ENCODE measurements at regions not wholly inside any gene's neighbourhood (a gene's known extent, or its start where the extent isn't known, plus 50 kb on each side); places are given as distances from the start of the nearest gene placed in this dataset.

DNA sequence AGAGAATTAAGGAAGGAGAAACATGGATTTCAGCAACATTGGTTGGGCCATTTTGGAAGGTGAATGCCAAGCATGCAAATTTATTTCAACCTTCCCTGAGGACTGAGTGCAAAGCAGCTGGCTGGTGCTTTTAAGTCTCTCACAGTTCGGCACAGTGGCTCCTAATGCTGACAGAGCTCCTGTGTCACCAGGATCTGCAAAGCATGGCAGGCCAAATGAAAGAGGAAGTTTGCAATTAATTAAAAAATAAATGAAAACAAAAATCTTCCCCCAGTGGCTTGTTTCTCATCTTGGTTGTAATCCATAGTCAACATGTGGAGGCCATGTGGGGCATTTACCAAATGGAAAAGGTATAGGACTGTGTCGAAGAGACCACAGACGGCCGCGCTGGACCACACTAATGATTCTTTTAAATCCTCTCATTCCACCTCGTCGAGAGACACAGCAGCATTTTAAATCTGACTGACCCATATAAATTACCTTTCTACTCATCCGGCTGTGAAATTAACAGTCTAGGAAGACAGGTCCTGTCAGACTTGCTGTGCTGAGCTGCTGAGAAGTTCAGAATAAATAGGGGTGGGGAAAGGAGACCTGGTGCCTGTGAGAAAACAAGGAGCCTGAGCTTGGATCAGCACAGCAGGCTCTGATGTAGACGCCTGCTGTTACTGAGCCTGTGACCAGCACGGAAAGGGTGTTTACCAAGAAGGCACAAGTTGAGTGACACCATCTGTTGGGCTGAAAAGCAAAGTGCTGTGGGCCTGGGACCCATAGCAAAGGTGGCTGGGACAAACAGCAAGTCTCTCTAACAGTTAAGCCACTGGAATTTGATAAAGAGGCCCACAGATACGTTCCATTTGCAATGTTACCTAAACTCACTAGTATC is 136.0 kb upstream of the COL1A2 start:
- no peak for ATAC-seq
- H3K4me1 Mint-ChIP-seq (ENCODE audit: low read depth in 2 of 2) = no peaks in the 10 kb centered on the region
- no peak overlapping the region for H3K27ac Mint-ChIP-seq
- no peak overlapping the region for H3K4me3 Mint-ChIP-seq
- no peaks in the 10 kb centered on the region for H3K36me3 Mint-ChIP-seq
- no peak for DNase-seq (ENCODE audit: low spot score)
- peaks cover 3 to 8% of the 10 kb centered on the region in 2 donors for H3K27me3 Mint-ChIP-seq
- H3K9me3 Mint-ChIP-seq = no peaks in the 10 kb centered on the region

DNA sequence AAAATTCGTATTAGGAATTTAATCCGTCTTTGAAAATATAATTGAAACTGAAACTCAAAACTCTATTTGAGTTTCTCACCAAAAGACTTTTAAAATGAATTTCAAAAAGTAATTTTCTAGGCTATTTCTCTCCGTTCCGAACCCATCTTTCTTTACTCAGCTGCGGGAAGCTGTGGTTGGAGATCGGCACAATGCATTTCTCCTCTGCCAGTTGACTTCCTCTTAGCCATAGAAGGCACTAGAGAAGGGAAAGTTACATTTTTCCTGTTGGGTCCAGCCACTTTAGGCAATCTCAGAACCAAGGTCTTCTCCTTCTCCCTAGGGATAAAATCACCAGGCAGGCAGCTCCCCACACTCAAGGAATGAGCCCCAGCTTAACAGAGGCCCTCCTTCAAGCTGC is 133.6 kb upstream of the COL1A2 start:
- ATAC-seq (no peak), DNase-seq (ENCODE audit: low spot score) (no peak)
- Mint-ChIP-seq H3K36me3 (no peaks in the 10 kb centered on the region), H3K9me3 (no peaks in the 10 kb centered on the region), H3K27me3 (peaks cover 3 to 9% of the 10 kb centered on the region in 2 donors), H3K4me1 (ENCODE audit: low read depth in 2 of 2) (no peaks in the 10 kb centered on the region), H3K4me3 (no peak overlapping the region), H3K27ac (no peak overlapping the region)

DNA sequence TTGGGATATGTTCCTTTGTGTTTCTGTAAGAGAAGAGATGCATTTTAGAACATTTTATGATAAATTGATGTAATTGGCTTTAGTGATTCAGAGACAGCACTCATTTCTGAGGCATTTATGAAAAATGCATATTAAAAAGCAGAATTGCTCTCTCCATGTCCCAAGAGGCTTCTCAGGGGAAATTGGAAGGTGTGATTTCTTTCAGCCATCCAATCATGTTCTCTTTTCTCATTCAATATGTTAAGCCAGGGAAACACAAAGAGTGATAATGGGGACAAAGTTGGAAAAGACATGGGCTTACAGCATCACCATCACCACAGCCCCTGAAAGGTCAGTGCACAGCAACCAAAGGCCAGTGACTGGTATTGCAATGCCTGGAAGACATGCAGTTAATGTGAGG is 129.9 kb upstream of the COL1A2 start:
- DNase-seq (ENCODE audit: low spot score) (no peak), ATAC-seq (no peak)
- peaks cover 3 to 14% of the 10 kb centered on the region in 2 donors for H3K27me3 Mint-ChIP-seq
- H3K27ac Mint-ChIP-seq = no peak overlapping the region
- H3K4me3 Mint-ChIP-seq = no peak overlapping the region
- no peaks in the 10 kb centered on the region for H3K36me3 Mint-ChIP-seq
- H3K4me1 Mint-ChIP-seq (ENCODE audit: low read depth in 2 of 2) = no peaks in the 10 kb centered on the region
- H3K9me3 Mint-ChIP-seq = no peaks in the 10 kb centered on the region

DNA sequence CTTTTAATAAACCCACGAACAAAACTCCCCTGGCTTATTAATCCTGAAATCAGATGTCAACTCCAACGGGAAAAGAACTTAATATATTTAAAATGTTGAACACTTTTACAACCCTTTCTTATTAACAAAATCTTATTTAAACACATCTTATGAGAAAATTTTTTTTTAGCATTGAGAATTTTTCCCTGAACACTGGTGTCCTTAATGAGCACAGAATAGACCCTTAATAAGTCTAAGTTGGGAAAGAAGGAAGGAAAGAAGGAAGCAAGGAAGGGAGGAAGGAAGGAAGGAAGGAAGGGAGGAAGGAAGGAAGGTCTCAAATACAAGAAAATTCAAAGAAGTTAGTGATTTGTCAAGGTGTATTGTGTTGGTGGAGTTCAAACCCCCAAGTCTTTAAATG is 129.2 kb upstream of the COL1A2 start:
- ATAC-seq (no peak), DNase-seq (ENCODE audit: low spot score) (no peak)
- H3K4me1 Mint-ChIP-seq (ENCODE audit: low read depth in 2 of 2) = no peaks in the 10 kb centered on the region
- no peak overlapping the region for H3K4me3 Mint-ChIP-seq
- H3K36me3 Mint-ChIP-seq = no peaks in the 10 kb centered on the region
- H3K9me3 Mint-ChIP-seq = no peaks in the 10 kb centered on the region
- no peak overlapping the region for H3K27ac Mint-ChIP-seq
- H3K27me3 Mint-ChIP-seq = peaks cover 3 to 14% of the 10 kb centered on the region in 2 donors

DNA sequence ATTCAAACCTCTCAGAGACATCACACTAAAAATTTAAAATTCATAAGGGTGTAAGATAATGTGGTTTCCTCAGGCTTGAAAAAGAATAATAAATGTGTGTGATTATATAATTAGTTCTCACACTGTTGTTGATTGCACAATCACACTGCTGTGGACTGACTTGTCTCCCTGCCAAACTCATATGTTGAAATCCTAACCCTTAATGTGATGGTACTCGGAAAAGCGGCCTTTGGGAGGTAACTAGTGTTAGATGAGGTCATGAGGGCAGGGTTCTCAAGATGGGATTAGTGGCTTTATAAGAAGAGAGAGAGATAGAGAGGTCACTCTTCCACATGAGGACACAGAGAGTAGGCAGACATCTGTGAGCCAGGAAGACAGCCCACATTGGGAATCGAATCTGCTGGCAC is 128.5 kb upstream of the COL1A2 start:
- Mint-ChIP-seq H3K9me3 (no peaks in the 10 kb centered on the region), H3K36me3 (no peaks in the 10 kb centered on the region), H3K27me3 (peaks cover 6 to 13% of the 10 kb centered on the region in 2 donors), H3K27ac (no peak overlapping the region), H3K4me1 (ENCODE audit: low read depth in 2 of 2) (no peaks in the 10 kb centered on the region), H3K4me3 (no peak overlapping the region)
- DNase-seq (ENCODE audit: low spot score) = no peak
- ATAC-seq = no peak

DNA sequence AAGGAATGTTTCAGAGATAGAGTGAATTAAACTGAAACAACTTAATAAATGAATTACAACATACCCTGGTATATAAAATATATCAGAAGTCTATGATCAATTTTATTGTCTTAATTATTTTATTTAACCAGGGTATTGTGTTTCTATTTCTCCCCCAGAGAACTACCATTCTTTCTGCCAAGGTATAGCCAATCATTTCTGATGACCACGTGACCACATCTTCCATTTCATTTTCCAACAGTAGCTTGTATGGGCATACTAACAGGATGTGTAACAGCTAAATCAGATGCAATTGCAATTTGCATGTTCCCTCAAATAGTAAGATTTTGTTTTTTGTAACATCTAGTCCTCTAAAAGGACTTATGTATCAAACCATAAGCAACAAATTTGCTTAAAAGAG is 123.9 kb upstream of the COL1A2 start:
- ATAC-seq = no peak
- no peak overlapping the region for H3K27ac Mint-ChIP-seq
- DNase-seq (ENCODE audit: low spot score) = no peak
- no peaks in the 10 kb centered on the region for H3K4me1 Mint-ChIP-seq (ENCODE audit: low read depth in 2 of 2)
- no peak overlapping the region for H3K4me3 Mint-ChIP-seq
- H3K27me3 Mint-ChIP-seq = peaks cover 3 to 7% of the 10 kb centered on the region in 2 donors
- H3K9me3 Mint-ChIP-seq = no peaks in the 10 kb centered on the region
- H3K36me3 Mint-ChIP-seq = no peaks in the 10 kb centered on the region

DNA sequence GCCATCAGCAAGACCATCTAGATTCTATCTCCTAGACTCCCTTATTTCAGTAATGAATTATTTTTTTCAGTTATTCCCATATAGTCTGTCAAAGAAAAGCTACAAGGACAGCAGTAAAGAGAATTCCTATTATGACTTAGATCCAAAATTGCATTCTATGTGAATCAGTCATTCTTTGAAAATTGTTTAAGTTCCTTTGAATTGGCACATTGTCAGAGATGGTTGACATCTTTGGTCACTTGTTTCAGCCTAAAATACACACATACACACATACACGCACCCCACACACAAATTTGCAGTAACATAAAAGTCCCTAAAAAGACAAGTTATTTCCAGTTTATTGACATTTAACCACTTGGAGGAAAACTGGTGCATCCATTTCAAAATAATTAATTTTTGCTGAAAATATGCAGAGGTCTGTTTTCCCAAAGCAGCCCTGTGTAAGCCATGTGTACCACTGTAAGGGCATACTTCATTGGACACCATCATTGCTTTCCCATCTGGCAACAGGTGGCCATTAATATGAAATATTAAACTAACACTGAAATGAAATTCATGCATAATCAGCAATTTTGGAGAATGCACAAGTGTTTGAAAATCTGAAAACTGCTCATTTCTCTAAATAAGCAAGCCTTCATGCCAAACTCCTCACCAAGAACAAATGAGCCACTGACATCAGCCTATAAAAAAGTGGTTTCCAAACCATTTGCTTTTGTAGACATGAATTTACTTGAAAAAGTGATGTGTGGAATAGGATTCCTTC is 121.7 kb upstream of the COL1A2 start:
- ATAC-seq = no peak
- Mint-ChIP-seq H3K4me1 (ENCODE audit: low read depth in 2 of 2) (no peaks in the 10 kb centered on the region), H3K27ac (no peak overlapping the region), H3K36me3 (no peaks in the 10 kb centered on the region), H3K9me3 (no peaks in the 10 kb centered on the region), H3K4me3 (no peak overlapping the region), H3K27me3 (peaks cover 0 to 3% of the 10 kb centered on the region in 2 donors)
- DNase-seq (ENCODE audit: low spot score) = no peak

DNA sequence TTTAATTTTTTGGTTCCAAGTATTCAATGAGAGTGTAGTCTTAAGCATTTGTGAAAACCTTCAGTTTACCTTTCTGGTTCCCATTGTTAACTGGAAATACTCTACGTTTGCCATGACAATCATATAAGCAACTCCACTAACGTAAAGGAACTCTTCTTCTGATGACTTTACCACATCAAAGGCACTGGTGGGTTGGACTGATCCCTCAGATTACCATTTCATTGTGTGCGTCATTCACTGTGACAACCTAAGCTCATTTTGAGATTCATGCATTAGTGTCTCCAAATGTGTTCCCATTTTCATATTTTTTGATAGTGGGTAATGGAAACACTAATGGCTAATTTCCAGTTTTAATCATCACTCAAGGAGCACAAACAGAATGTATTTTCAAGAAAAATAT is 119.9 kb upstream of the COL1A2 start:
- Mint-ChIP-seq H3K36me3 (no peaks in the 10 kb centered on the region), H3K27me3 (peaks cover 0 to 5% of the 10 kb centered on the region in 2 donors), H3K27ac (no peak overlapping the region), H3K4me1 (ENCODE audit: low read depth in 2 of 2) (no peaks in the 10 kb centered on the region), H3K9me3 (no peaks in the 10 kb centered on the region), H3K4me3 (no peak overlapping the region)
- ATAC-seq = no peak
- no peak for DNase-seq (ENCODE audit: low spot score)

DNA sequence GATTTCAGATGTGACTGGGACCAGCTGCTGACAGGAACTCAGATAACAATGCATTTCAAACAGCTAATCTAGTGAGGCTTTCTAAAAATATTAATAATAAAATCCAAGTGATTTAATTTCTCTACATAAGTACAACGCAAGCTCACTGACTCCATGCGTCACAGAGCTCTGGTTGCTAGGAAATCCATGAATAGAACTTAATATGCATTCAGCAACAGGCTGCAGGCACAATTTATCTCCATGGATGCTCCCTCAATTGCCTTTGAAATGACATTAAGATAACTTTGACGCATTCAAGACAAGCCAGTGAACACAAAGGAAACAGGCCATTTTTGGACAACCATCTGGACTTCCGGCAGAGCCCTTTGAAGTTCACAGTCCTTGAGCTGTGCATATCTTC is 118.7 kb upstream of the COL1A2 start:
- Mint-ChIP-seq H3K36me3 (no peaks in the 10 kb centered on the region), H3K4me1 (ENCODE audit: low read depth in 2 of 2) (no peaks in the 10 kb centered on the region), H3K9me3 (no peaks in the 10 kb centered on the region), H3K27me3 (peaks cover 0 to 2% of the 10 kb centered on the region in 2 donors), H3K27ac (no peak overlapping the region), H3K4me3 (no peak overlapping the region)
- no peak for DNase-seq (ENCODE audit: low spot score)
- ATAC-seq = no peak

DNA sequence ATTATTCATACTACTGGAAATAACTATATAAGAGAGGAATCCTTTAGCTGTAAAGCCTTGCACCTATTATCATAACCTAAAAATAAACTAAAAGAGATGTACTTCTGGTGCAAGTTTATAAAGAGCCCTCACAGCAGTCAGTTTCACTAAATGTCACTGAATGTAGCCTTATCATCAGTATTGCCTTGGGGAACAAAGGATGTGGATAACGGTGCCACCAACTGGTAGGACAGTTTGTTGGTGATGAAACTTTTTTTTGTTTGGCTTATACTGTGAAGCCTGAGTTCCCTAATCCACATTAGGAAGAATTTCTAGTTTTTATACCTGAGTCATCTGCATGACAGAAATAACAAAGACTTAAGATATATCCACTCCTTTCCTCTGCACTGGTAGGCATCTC is 117.9 kb upstream of the COL1A2 start:
- DNase-seq (ENCODE audit: low spot score) = no peak
- H3K4me1 Mint-ChIP-seq (ENCODE audit: low read depth in 2 of 2) = no peaks in the 10 kb centered on the region
- peaks cover 0 to 4% of the 10 kb centered on the region in 2 donors for H3K27me3 Mint-ChIP-seq
- no peaks in the 10 kb centered on the region for H3K9me3 Mint-ChIP-seq
- H3K27ac Mint-ChIP-seq = no peak overlapping the region
- H3K4me3 Mint-ChIP-seq = no peak overlapping the region
- no peaks in the 10 kb centered on the region for H3K36me3 Mint-ChIP-seq
- ATAC-seq = no peak

DNA sequence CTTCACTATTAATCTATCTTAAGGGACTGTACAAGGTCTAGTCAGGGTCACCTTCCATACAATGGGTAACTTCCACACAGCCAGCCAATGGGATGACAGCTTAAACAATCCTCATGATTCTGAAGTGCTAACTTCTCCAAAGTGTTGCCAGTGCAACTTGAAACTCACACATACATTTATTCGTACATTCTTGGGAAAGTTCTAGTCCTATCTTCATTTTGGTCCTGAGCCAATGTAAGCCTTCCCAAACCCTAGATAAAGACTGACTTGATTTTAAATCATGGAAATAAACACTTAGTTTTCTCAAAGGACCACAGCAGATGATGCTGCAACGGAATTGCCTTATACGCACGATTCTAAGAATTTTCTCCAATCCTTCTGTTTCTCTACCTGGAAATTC is 117.5 kb upstream of the COL1A2 start:
- Mint-ChIP-seq H3K36me3 (no peaks in the 10 kb centered on the region), H3K27me3 (peaks cover 0 to 5% of the 10 kb centered on the region in 2 donors), H3K9me3 (no peaks in the 10 kb centered on the region), H3K4me3 (no peak overlapping the region), H3K27ac (no peak overlapping the region), H3K4me1 (ENCODE audit: low read depth in 2 of 2) (no peaks in the 10 kb centered on the region)
- ATAC-seq (no peak), DNase-seq (ENCODE audit: low spot score) (no peak)

DNA sequence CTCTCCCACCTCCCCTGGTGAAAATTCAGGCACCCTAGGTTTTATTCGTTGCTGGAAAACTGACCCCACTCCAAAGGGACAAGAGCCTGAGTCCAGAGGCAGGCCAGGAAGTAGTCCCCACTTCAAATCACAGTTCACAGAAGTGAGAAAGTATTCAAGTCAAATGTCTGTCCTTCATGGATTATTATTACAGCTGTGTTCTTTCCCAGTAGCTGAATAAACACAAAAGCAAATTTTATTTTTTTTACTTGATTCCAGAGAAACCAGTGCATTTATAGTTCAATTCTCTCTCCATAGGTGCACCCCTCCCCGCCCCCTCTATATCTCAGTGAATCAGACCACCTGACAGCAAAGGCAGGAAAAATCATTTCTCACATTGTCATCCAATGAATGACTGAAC is 113.8 kb upstream of the COL1A2 start:
- Mint-ChIP-seq H3K4me1 (ENCODE audit: low read depth in 2 of 2) (no peaks in the 10 kb centered on the region), H3K27me3 (peaks cover 10 to 12% of the 10 kb centered on the region in 2 donors), H3K9me3 (no peaks in the 10 kb centered on the region), H3K27ac (no peak overlapping the region), H3K36me3 (no peaks in the 10 kb centered on the region), H3K4me3 (no peak overlapping the region)
- DNase-seq (ENCODE audit: low spot score) (no peak), ATAC-seq (no peak)

DNA sequence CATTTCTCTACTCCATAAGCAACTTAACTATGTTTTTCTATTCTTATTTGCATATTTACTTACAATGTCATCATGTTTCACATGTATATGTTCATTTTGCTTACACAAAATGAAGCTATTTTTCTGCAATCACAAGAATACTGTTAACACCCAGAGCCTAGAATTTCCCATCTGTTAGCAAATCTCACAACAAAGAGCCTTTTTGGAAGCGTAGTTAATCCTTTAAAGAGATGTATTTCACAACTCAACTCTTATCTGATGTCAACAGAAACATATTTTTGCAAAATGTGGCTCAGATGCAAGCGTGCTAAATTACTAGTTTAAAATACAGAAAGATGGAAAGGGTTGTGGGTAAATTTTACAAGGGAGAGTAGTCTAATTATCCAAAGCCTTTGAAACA is 110.6 kb upstream of the COL1A2 start:
- H3K4me1 Mint-ChIP-seq (ENCODE audit: low read depth in 2 of 2) = no peaks in the 10 kb centered on the region
- DNase-seq (ENCODE audit: low spot score) (no peak), ATAC-seq (no peak)
- H3K9me3 Mint-ChIP-seq = no peaks in the 10 kb centered on the region
- H3K36me3 Mint-ChIP-seq = no peaks in the 10 kb centered on the region
- no peak overlapping the region for H3K27ac Mint-ChIP-seq
- peaks cover 13 to 16% of the 10 kb centered on the region in 2 donors for H3K27me3 Mint-ChIP-seq
- H3K4me3 Mint-ChIP-seq = no peak overlapping the region

DNA sequence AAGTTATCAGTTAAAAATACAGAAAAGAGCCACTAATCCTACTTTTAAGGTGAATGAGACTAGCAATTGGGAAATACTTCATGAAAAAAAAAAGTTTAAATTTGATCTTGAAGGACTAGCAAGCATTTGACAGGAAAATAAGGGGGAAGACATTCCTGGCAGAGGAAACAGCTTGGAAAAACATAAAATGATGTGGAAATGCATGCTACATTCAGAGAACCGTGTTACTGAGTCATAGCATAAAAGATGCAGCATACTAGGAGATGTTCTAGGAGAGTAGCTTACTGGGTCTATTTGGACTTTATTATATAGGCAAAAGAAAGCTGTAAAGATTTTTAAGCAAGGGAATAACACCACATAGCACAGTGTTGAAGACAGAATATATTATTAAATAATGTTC is 108.6 kb upstream of the COL1A2 start:
- Mint-ChIP-seq H3K27me3 (peaks cover 13 to 16% of the 10 kb centered on the region in 2 donors), H3K27ac (no peak overlapping the region), H3K9me3 (no peaks in the 10 kb centered on the region), H3K36me3 (no peaks in the 10 kb centered on the region), H3K4me3 (no peak overlapping the region), H3K4me1 (ENCODE audit: low read depth in 2 of 2) (no peaks in the 10 kb centered on the region)
- ATAC-seq = no peak
- no peak for DNase-seq (ENCODE audit: low spot score)

All from natural killer cell treated with Interleukin-12 subunit alpha and Interleukin-12 subunit beta and Interleukin-15 and Interleukin-18, amount 100 ng/mL, for 72 hours (primary cell).